Body of pancreas (tissue), 4 donors: ENCODE measurements at regions not wholly inside any gene's neighbourhood (a gene's known extent, or its start where the extent isn't known, plus 50 kb on each side); places are given as distances from the start of the nearest gene placed in this dataset.

Experiments used
- ATAC-seq: fragments of 150-250 bp; one replicate; pipeline ENCODE4 v1.9.1; 2016
- DNase-seq, 4 donors: peaks; one replicate each; pipeline ENCODE4 v3.0.0-alpha.2; 2019
- H3K27ac ChIP-seq, 4 donors: fragments of 200-600 bp; sonication (generic); 1 replicate in 3 of 4; 2 replicates in 1 of 4; pipeline versions ENCODE4 v1.5.1 to v1.6.1; 2016 to 2019; ENCODE audit warnings: mild to moderate bottlenecking in 1 of 4, mixed read lengths in 1 of 4, moderate library complexity in 1 of 4
- H3K27me3 ChIP-seq, 2 donors: fragments of 200-600 bp; sonication (generic); one replicate each; pipeline ENCODE4 v1.6.0; 2016; ENCODE audit warnings: mild to moderate bottlenecking in 1 of 2
- H3K36me3 ChIP-seq, 2 donors: fragments of 200-600 bp; sonication (generic); replicated peaks in 1 of 2; 2 replicates each; pipeline ENCODE4 v1.5.1; 2016; ENCODE audit warnings: low read depth in 2 of 2; ENCODE audit not compliant: insufficient read depth in 1 of 2
- H3K4me1 ChIP-seq: fragments of 200-600 bp; sonication (generic); one replicate; pipeline ENCODE4 v1.6.0; 2016
- H3K4me3 ChIP-seq, 2 donors: fragments of 200-600 bp; sonication (generic); 1 replicate in 1 of 2; 2 replicates in 1 of 2; pipeline ENCODE4 v1.5.1; 2016 to 2019
- H3K9me3 ChIP-seq, 3 donors: fragments of 200-600 bp; sonication (generic); 1 replicate in 2 of 3; 2 replicates in 1 of 3; pipeline ENCODE4 v1.5.1; 2016
- CTCF ChIP-seq, 7 experiments: fragments of 450-650 bp in 4 of 7; fragments of 200-600 bp in 3 of 7; sonication (generic) in 3 of 7; IDR thresholded peaks; one replicate each; pipeline ENCODE4 v1.5.1; 2016 to 2019; ENCODE audit warnings: antibody characterized with exemption in 7 of 7
- POLR2A ChIP-seq, 3 donors: fragments of 450-650 bp; IDR thresholded peaks; one replicate each; pipeline ENCODE4 v1.6.1; 2016; ENCODE audit warnings: antibody characterized with exemption in 3 of 3, mild to moderate bottlenecking in 2 of 3
- WGBS, 2 donors: methylation state at CpG; one replicate each; pipeline ENCODE4 v1.1.5; 2017; 5-methylcytosine and 5-hydroxymethylcytosine counted together
- intact Hi-C: fragments of 100-400 bp; cut with DNase I; formaldehyde crosslinking; loops from one replicate; pipeline ENCODE4 v1.15.1; 2023

DNA sequence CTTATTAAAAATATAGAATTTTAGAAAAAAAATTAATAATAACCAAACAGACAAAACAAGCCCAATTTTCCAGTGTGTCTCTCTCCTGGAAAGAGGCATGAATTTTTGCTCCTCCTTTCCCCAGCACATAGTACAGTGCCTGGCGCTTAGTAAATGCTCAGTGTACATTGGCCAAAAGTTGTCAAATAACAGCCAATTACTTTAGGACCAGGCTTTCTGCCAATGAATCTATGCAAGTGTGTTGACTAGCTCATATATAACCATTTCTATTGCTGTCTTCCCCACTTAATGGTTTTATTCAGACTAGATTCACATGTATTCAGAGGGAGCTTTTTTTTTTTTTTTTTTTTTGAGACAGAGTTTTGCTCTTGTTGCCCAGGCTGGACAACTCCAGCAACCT lies 120.1 kb upstream of the CD180 start:
- Histone ChIP-seq H3K27ac (no peak overlapping the region), H3K4me1 (no peaks in the 10 kb centered on the region), H3K4me3 (no peak overlapping the region), H3K9me3 (no peaks in the 10 kb centered on the region), H3K27me3 (no peaks in the 10 kb centered on the region), H3K36me3 (no peaks in the 10 kb centered on the region)
- ATAC-seq (no peak), DNase-seq (no peak)
- intact Hi-C loops: no loop called here
- 97 to 98% methylated on average over 1 of the region's 1 CpG for WGBS, 2 donors
- TF ChIP-seq POLR2A (IDR thresholded peaks at IDR 0.05) (no peak), CTCF (IDR thresholded peaks at IDR 0.05) (no peak)

DNA sequence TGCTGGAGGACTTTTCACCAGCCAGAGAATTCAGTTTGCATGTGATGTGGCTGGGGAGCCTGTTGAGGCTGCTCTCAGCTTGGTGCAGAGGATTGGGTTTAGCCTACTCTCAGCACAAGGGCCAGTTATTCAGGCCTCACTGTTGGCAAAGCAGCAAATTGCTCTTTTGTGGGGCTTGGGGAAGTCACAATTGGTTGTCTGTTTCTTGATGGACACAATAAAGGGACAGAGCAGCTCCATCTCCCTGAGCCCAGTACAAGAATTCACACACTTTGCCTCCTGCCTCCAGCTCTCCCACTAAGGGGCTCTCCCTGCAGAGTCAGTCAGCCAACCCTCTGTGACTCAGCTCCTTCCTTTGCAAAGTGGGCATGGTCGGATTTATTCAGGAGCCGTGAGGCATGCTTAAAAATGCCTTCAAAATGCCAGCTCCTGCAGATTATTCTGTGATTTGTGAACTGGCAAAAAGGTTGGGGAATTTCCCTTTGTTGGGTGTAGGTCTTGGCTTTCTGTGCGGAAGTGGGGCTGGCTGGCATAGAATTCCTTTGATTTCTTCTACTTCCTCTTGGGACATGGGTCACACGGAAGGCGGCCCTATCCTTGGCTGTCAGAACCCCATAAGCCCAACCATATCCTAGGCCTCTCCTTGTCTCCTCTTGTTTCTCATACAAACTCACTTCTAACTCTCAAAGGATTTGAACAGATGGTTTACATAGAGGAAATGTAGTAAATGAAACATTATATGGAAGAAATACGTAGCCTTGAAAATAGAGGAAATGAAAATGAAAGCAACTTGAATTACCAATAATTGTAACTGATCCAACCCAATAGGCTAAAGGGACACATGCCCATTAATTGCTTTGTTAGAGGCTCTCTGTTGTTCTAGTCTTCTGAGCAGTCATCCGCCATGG lies 118.7 kb upstream of the CD180 start:
- H3K27ac ChIP-seq: peak overlapping the region in 2 of 4 donors; percentile 4 to 43
- TF ChIP-seq POLR2A (IDR thresholded peaks at IDR 0.05) (no peak), CTCF (IDR thresholded peaks at IDR 0.05) (no peak)
- H3K4me1 ChIP-seq: no peaks in the 10 kb centered on the region
- DNase-seq: peak in 1 of 4 donors; percentile 16
- no peaks in the 10 kb centered on the region for H3K9me3 ChIP-seq
- no peak overlapping the region for H3K4me3 ChIP-seq
- peak; percentile 47 for ATAC-seq
- intact Hi-C loops: no loop called here
- no peaks in the 10 kb centered on the region for H3K27me3 ChIP-seq
- no peaks in the 10 kb centered on the region for H3K36me3 ChIP-seq
- WGBS, 2 donors: 59 to 70% methylated on average over 7 of the region's 7 CpGs

DNA sequence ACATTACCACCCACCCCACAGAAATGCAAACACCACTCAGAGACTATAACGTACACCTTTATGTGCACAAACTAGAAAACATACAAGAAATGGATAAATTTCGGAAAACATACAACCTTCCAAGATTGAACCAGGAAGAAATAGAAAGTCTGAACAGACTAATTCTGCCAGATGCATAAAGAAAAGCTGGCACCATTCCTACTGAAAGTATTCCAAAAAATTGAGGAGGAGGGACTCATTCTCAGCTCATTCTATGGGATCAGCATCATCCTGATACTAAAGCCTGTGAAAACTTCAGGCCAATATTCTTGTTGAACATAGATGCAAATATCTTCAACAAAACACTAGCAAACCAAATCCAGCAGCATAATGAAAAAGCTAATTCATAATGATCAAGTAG lies 115.1 kb upstream of the CD180 start:
- no peak overlapping the region for H3K4me3 ChIP-seq
- no peaks in the 10 kb centered on the region for H3K36me3 ChIP-seq
- DNase-seq (no peak), ATAC-seq (no peak)
- no peaks in the 10 kb centered on the region for H3K4me1 ChIP-seq
- intact Hi-C loops: no loop called here
- no peaks in the 10 kb centered on the region for H3K27me3 ChIP-seq
- 89 to 91% methylated on average over 2 of the region's 2 CpGs for WGBS, 2 donors
- TF ChIP-seq CTCF (IDR thresholded peaks at IDR 0.05) (no peak), POLR2A (IDR thresholded peaks at IDR 0.05) (no peak)
- no peak overlapping the region for H3K27ac ChIP-seq
- H3K9me3 ChIP-seq: no peaks in the 10 kb centered on the region

- Histone ChIP-seq H3K27ac (no peak overlapping the region), H3K9me3 (no peaks in the 10 kb centered on the region), H3K4me1 (no peaks in the 10 kb centered on the region), H3K27me3 (no peaks in the 10 kb centered on the region), H3K4me3 (no peak overlapping the region), H3K36me3 (no peaks in the 10 kb centered on the region)
- intact Hi-C loops: no loop called here
- TF ChIP-seq CTCF (IDR thresholded peaks at IDR 0.05) (no peak), POLR2A (IDR thresholded peaks at IDR 0.05) (no peak)
- DNase-seq: no peak
- ATAC-seq: no peak
- WGBS, 2 donors: 52 to 61% methylated on average over 2 of the region's 2 CpGs
These were observed 114.6 kb upstream of the CD180 start for GRCh38 chr5:67311208-67311607.

DNA sequence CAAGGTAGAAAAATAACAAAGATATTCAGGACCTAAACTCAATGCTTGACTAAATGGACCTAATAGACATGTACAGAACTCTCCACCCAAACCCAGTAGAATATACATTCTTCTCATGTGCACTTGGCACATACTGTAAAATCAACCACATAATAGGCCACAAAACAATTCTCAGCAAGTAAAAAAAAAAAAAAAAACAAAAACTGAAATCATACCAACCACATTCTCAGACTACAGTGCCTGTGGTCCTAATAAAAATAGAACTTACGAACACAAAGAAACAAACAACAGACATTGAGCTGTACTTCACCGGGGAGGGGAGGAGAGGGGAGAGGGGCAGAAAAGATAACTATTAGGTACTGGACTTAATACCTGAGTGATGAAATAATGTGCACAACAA lies 114.1 kb upstream of the CD180 start:
- H3K36me3 ChIP-seq: no peaks in the 10 kb centered on the region
- ATAC-seq (no peak), DNase-seq (no peak)
- WGBS, 2 donors: 83 to 86% methylated on average over 2 of the region's 2 CpGs
- no peaks in the 10 kb centered on the region for H3K9me3 ChIP-seq
- H3K27ac ChIP-seq: no peak overlapping the region
- no peaks in the 10 kb centered on the region for H3K27me3 ChIP-seq
- intact Hi-C loops: no loop called here
- TF ChIP-seq POLR2A (IDR thresholded peaks at IDR 0.05): no peak
- no peaks in the 10 kb centered on the region for H3K4me1 ChIP-seq
- no peak overlapping the region for H3K4me3 ChIP-seq
